ENCODE measurements at regions not wholly inside any gene's neighbourhood (a gene's known extent, or its start where the extent isn't known, plus 50 kb on each side); places are given as distances from the start of the nearest gene placed in this dataset.

- Histone ChIP-seq H3K4me1 (no peaks in the 10 kb centered on the region), H3K27me3 (no peaks in the 10 kb centered on the region), H3K4me3 (no peak overlapping the region), H3K9me3 (no peaks in the 10 kb centered on the region), H3K27ac (no peak overlapping the region), H3K36me3 (no peaks in the 10 kb centered on the region)
- 82 to 86% methylated on average over 10 of the region's 10 CpGs for WGBS, 2 donors
- DNase-seq (no peak), FAIRE-seq (no peak), ATAC-seq (no peak)
- TF ChIP-seq CTCF (IDR thresholded peaks at IDR 0.05) = no peak
- intact Hi-C loops (cut with DNase I) = no loop called here
These were observed 219.8 kb downstream of the ETS1 start for GRCh38 chr11:128367573-128367972.

- FAIRE-seq (no peak), ATAC-seq (peak in 1 of 4 donors; percentile 56), DNase-seq (no peak)
- Histone ChIP-seq H3K27me3 (no peaks in the 10 kb centered on the region), H3K4me3 (no peak overlapping the region), H3K36me3 (no peaks in the 10 kb centered on the region), H3K9me3 (no peaks in the 10 kb centered on the region), H3K4me1 (no peaks in the 10 kb centered on the region), H3K27ac (no peak overlapping the region)
- intact Hi-C loops (cut with DNase I) = no loop called here
- no peak for TF ChIP-seq CTCF (IDR thresholded peaks at IDR 0.05)
- 45 to 63% methylated on average over 3 of the region's 3 CpGs for WGBS, 2 donors
These were observed 222.3 kb downstream of the ETS1 start for GRCh38 chr11:128365044-128365443.

GRCh38 chr11:128361451-128362020 lies 225.8 kb downstream of the ETS1 start:
- no peaks in the 10 kb centered on the region for H3K27me3 ChIP-seq
- H3K4me3 ChIP-seq = no peak overlapping the region
- 34 to 44% methylated on average over 8 of the region's 8 CpGs for WGBS, 2 donors
- no peak for TF ChIP-seq CTCF (IDR thresholded peaks at IDR 0.05)
- H3K27ac ChIP-seq = peak overlapping the region in 1 of 4 donors; percentile 39
- H3K4me1 ChIP-seq = no peaks in the 10 kb centered on the region
- H3K9me3 ChIP-seq = no peaks in the 10 kb centered on the region
- FAIRE-seq (no peak), ATAC-seq (peak; percentile 40 to 92 (median 86)), DNase-seq (peak in 3 of 6 donors; percentile 19 to 25 (median 25))
- intact Hi-C loops (cut with DNase I) = no loop called here
- H3K36me3 ChIP-seq = no peaks in the 10 kb centered on the region

GRCh38 chr11:128359515-128359914 lies 227.8 kb downstream of the ETS1 start:
- Histone ChIP-seq H3K36me3 (no peaks in the 10 kb centered on the region), H3K27me3 (no peaks in the 10 kb centered on the region), H3K4me1 (no peaks in the 10 kb centered on the region), H3K27ac (no peak overlapping the region), H3K4me3 (no peak overlapping the region), H3K9me3 (no peaks in the 10 kb centered on the region)
- 87% methylated on average over 3 of the region's 3 CpGs for WGBS, 2 donors
- ATAC-seq = no peak
- intact Hi-C loops (cut with DNase I) = no loop called here
- no peak for DNase-seq
- TF ChIP-seq CTCF (IDR thresholded peaks at IDR 0.05) = no peak
- no peak for FAIRE-seq

GRCh38 chr11:128357073-128357472 lies 230.3 kb downstream of the ETS1 start:
- 50 to 59% methylated on average over 5 of the region's 5 CpGs for WGBS, 2 donors

More at GRCh38 chr11:128357073-128357472, 230.3 kb downstream of the ETS1 start:
- intact Hi-C loops (cut with DNase I) = no loop called here
- Histone ChIP-seq H3K9me3 (no peaks in the 10 kb centered on the region), H3K27ac (no peak overlapping the region), H3K36me3 (no peaks in the 10 kb centered on the region), H3K4me1 (no peaks in the 10 kb centered on the region), H3K27me3 (no peaks in the 10 kb centered on the region), H3K4me3 (no peak overlapping the region)
- no peak for TF ChIP-seq CTCF (IDR thresholded peaks at IDR 0.05)
- no peak for ATAC-seq
- no peak for FAIRE-seq
- DNase-seq = no peak

Data from pancreas (tissue), 10 donors.